Erythroblast (primary cell): ENCODE measurements at regions not wholly inside any gene's neighbourhood (a gene's known extent, or its start where the extent isn't known, plus 50 kb on each side); places are given as distances from the start of the nearest gene placed in this dataset.
"Not testable (repeated sequence)": the region's sequence is repeated elsewhere in the genome, so short reads cannot be mapped to it uniquely, and the experiment has no call there.

Experiments
- DNase-seq, 2 experiments: peaks; one replicate each; lab custom pipeline; 2025; lab: John Stamatoyannopoulos, UW
- GATA1 ChIP-seq: IDR thresholded peaks from 2 replicates; pipeline ENCODE4 v1.6.1; 2011; ENCODE audit warnings: low read depth, mild to moderate bottlenecking, control low read depth, low read length, moderate library complexity
- POLR2A ChIP-seq: IDR thresholded peaks from 2 replicates; pipeline ENCODE4 v1.6.1; 2011; ENCODE audit warnings: mild to moderate bottlenecking, low read length

DNA sequence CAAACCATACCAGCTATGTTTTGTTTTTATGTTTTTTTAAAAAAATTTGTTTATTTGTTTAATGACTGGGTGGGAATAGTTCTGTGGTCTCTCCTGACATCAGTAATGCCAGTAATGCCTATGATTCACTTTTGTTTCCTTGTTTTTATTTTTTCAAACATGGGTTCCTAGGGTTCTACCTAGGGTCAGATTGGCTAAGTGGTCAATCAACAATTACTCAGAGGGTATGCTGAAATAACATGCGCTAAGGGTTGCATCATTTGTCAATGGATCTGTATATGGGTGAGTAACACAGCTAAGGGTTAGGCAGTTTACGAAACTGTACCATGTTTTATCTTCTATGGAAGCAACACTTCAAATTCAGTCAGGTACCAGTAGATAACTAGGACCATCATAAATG lies 583.8 kb upstream of the GJE1 start:
- TF ChIP-seq POLR2A: no peak
- TF ChIP-seq GATA1: no peak
- no peak for DNase-seq

DNA sequence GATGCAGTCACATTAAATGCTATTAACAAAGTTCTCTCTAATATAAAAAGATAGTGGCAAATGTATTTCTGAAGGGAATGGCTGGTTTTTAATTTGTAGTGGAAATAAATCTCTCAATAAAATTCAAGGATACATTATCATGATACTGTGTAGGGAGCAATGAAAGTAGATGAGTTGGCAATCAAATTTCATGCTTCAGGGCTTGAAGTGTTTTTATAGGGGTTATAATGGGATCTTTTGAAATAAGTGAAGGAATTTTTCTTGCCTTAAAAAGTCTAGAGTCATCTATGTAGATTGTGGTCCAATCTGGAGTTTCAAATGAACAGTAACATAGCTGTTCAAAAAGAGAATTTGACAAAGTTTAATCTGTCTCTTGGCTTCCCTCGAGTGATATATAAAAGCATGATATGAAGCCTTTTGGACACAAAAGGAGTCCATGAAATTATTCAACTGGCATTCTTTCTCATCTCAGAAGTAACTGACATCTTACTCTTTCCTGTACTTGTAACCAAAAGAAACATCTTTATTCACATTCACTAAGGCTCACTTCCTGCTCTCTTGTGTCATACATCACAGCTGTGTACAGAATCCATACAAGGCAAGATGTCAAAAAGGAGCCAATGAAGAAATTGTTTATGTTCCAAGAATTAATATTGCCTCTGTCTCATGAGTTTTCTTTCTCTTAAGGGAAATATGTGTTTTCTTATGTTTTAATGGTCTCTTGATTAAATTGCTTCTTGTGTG lies 591.0 kb upstream of the GJE1 start:
- no peak for DNase-seq
- no peak for TF ChIP-seq POLR2A
- TF ChIP-seq GATA1: no peak

DNA sequence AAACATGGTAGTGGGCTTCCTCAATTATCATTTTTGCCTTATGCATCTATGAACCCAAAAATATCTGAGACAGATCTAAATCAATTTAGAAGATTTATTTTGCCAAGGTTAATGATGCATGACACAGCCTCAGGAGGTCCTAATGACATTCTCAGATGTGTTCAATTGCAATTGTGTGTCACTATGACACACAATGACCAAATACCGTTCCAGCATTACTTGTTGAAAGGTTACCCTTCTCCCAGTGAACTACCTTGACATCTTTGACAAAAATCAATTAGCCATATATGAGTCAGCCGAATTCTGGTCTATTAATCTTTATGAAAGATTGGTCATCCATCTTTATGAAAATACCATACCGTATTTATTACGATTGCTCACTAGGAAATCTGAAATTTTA lies 592.5 kb upstream of the GJE1 start:
- DNase-seq: no peak
- TF ChIP-seq POLR2A: no peak
- TF ChIP-seq GATA1: no peak

DNA sequence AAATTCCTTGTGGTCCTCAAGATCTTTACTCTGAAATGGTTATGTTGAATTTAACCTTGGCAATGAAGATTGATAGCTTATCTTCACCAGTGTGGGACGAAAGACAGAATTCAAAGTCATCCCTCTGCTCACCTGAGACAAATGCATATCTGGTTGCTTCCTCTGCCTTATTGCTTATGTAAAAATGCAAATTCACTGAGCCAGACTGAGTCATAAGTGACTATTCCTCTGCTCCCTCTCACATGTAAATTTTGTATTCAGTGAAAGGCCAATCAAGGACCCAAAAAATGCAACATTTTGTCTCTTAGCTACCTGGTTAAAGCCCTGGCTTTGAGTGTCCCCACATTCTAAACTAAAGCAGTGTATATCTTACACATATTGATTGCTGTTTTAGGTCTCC lies 593.1 kb upstream of the GJE1 start:
- no peak for TF ChIP-seq POLR2A
- DNase-seq: no peak

DNA sequence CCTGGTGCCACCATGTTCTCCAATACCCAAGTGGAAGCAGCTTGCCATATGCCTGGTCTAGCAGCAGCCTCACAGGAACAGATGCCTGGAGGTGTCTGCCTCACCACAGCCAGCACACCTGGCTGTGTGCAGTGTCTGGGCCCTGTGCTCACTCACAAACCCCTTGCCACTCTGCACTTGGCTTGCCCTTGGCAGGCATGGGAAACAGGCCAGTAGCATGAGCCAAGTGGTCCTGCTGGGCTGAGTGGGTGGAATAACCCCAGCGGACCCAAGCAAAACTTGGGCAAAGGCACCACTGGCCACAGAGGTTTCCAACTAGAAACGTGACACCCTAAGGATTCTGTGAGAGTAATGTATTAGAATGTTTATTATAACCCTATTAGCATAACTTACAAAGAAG lies 600.5 kb upstream of the GJE1 start:
- no peak for TF ChIP-seq GATA1
- TF ChIP-seq POLR2A: no peak
- no peak for DNase-seq

DNA sequence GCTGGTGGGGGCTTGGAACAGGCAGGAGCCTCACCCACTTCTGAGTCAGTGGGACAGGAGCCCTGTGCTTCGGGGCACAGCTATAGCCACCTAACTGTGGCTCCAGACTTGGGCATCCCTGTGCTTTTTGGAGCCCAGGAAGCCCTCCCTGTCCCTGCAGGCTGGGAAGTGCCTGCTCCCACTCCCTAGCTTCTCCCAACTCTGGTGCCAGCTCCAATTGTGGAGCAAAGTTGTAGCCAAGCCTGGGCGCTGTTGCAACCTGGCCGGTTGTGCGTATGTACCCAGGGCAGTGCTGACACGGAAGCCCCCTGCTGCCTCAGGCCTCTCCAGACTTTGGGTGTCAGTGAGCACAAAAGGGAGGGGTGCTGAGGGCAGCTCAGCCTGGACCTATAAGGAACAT lies 601.7 kb upstream of the GJE1 start:
- TF ChIP-seq GATA1 (no peak), POLR2A (no peak)
- no peak for DNase-seq

DNA sequence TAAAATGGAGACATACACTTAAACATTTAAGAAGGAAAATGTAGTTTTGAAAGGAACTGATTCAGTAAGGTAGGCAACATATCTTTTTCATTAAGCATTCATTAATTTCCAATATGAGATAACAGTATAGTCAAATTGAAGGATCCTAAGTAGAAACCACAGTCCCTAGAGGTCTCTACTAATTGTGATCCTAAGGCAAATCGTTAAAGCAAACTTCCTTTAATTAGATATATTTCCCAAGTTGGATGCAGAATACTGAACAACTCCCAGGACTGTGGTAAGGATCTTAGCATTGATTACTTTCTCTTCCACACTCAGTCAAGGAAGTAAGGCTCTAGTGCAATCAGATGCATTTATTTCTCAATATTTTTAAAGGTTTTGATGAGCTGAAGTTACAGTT lies 604.1 kb upstream of the GJE1 start:
- no peak for DNase-seq
- TF ChIP-seq GATA1 (no peak), POLR2A (no peak)

DNA sequence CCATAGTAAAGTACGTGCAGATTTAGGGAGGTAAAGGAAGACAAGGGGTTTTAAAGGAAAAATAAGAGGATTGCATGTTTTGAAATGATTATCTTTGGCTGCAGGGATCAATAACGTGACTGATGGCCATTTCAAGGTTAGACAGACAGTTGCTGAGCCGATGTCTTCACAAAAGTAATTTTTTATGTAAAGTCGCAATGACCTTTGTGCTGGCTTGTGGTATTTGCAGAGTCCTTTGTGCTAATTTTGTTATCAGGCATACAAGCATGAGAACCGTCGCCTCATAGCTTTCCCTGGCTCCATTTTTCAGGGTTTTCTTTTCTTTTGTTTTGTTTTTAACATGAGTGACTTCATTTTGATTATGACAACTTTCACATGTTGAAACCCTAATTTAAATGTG lies 605.7 kb upstream of the GJE1 start:
- no peak for TF ChIP-seq POLR2A
- TF ChIP-seq GATA1: no peak
- no peak for DNase-seq

DNA sequence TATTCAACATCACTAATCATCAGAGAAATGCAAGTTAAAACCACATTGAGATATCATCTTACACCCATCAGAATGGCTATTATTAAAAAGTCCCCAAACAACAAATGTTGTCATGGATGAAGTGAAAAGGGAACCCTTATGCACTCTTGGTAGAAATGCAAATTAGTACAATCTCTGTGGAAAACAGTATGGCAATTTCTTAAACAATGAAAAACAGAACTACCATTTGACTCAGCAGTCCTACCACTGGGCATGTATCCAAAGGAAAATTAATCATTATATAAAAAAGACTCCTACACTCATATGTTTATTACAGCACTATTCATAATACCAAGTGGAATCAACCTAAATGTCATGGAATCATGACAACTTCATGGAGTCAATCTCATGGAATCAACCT lies 611.3 kb upstream of the GJE1 start:
- DNase-seq: no peak
- no peak for TF ChIP-seq GATA1
- no peak for TF ChIP-seq POLR2A

DNA sequence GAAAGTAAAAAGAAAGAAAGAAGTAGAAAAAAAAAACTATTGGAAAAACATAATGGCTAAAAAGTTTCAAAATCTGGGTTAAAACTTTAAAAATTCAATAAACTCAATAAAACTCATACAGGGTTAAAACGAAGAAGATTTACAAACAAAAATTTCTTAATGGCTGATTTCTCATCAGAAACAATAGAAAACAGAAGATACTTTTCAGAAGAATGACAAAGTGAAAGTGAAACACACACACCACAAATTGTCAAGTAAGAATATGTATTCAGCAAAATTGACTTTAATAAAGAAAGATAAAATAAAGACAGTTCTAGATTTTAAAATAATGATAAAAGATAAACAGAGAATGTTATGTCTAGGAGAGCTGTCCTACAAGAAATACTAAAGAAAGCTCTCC lies 618.9 kb upstream of the GJE1 start:
- DNase-seq: no peak
- no peak for TF ChIP-seq POLR2A
- no peak for TF ChIP-seq GATA1

DNA sequence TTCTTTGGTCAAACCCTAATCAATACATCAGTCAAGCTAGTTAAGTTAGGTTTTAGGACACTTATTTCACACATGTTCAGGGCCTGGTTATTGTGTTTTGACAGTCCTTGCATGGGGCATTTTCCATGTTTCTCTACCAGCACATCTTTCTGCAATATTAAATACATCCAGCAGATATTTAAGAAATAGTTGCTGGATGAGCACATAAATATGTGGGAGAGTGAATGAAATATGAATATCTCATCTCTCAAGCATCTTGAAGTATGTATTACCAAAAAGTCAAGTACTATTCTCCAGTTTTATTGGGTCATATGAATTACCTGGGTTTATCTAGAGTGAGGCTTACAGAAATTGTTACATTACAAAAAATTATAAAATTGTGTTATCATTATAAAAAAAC lies 621.9 kb upstream of the GJE1 start:
- TF ChIP-seq POLR2A (no peak), GATA1 (no peak)
- no peak for DNase-seq

DNA sequence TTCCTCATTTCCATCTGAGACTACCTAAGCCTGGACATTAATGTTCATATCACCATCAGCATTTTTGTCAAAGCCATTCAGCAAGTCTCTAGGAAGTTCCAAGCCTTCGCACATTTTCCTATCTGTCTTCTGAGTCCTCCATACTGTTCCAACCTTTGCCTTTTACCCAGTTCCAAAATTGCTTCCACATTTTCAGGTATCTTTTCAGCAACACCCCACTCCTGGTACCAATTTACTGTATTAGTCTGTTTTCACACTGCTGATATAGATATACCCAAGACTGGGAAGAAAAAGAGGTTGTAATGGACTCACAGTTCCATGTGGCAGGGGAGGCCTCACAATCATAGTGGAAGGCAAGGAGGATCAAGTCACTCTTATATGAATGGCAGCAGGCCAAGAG lies 626.7 kb upstream of the GJE1 start:
- DNase-seq: not testable (repeated sequence)

DNA sequence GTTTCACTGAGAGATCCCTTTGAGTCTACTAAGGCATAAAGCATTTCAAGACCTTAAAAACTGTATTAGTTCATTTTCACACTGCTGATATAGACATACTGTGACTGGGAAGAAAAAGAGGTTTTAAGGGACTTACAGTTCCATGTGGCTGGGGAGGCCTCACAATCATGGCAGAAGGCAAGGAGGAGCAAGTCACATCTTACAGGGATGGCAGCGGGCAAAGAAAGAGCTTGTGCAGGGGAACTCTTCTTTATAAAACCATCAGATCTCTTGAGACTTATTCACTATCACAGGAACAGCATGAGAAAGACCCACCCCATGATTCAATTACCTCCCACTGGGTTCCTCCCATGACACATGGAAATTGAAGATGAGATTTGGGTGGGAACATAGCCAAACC lies 628.4 kb upstream of the GJE1 start:
- not testable (repeated sequence) for DNase-seq

DNA sequence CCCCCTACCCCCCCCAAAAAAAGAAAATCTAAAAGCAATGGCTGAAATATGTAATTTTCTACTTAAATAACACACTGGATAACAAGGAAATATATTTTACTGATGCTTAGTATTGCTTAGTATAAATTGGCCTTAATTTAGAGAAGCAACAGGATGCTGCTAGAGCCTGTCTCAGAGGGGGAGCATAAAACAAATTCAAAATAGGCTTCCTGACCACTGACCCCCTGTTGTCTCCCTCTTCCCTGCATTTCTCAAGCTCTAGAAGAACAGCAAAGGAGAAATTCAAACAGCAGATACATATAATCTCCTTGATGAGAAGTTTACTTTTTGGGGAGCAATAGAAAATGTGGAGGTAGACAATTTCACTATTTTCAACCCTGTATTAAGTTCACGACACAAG lies 631.1 kb upstream of the GJE1 start:
- no peak for DNase-seq
- no peak for TF ChIP-seq GATA1
- no peak for TF ChIP-seq POLR2A

DNA sequence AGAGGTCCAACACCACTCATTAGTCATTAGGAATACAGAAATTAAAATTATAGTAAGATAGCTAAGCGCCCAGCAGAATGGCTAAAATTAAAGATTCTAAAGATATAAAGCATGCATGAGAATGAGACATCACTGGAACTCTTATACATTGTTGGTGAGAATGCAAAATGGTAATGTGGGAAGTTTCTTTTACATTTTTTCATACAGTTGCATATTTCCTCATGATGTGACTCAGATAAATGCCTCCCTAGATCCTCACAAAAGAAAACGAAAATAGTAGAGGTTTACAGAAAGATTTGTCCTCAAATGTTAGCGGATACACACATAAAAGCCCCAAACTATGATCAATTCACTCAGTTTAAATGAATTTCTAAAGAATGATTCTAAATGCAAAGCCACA lies 633.7 kb upstream of the GJE1 start:
- no peak for TF ChIP-seq GATA1
- no peak for TF ChIP-seq POLR2A
- no peak for DNase-seq
